ENCODE measurements at regions not wholly inside any gene's neighbourhood (a gene's known extent, or its start where the extent isn't known, plus 50 kb on each side); places are given as distances from the start of the nearest gene placed in this dataset.
A peak's percentile ranks its signal among the peaks of the same experiment; 100 is the strongest.

DNA sequence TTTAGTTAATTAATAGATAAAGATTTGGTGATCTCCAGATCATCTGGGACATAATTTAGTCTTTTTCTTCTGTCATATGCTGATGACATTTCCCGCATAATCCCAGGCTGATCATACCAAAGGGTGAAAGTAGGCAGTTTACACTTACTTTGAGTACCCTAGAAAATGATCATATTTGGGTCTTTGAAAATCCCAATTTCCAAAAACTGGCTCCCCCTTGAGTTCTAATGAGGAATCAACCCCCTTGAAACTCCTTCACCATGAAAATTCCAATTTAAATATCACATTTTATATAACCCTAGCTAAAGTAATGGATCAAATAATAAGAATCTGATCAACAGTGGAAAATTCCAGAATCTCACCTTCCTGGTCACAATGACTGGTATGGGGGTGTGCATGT lies 223.4 kb downstream of the NAF1 start:
- no peak for DNase-seq (ENCODE audit: low spot score)

DNA sequence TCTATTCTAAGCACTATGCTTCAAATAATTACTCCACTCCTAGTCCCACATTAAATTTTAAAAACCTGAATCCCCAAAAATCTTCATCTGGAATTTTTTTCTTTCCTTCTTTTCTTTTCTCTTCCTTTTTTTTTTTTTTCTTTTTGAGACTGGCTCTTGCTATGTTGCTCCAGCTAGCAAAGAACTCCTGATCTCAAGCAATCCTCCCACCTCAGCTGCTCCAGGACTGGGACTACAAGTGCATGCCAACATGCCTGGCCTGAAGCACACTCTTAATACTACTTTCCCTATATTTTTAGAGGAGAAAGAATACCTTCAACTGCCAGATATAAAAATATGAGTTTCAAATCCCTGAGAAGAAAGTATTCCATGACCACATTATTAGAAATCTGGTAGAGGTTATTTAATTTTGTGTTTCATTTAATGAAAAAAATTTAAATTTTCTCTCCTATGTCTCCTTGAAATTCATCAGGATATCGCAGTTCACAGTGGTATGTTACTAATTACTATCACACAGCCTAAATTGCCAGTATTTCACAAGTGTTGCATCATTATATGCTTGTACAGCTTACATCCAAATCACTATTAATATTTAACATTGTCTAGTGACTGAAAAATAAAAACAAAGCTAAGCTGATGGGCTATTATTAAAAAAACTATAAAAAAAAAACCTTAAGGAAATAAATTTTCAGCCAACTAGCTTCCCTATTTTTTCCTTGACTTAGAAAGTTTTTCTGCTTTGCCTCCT lies 227.8 kb downstream of the NAF1 start:
- no peak for DNase-seq (ENCODE audit: low spot score)

DNA sequence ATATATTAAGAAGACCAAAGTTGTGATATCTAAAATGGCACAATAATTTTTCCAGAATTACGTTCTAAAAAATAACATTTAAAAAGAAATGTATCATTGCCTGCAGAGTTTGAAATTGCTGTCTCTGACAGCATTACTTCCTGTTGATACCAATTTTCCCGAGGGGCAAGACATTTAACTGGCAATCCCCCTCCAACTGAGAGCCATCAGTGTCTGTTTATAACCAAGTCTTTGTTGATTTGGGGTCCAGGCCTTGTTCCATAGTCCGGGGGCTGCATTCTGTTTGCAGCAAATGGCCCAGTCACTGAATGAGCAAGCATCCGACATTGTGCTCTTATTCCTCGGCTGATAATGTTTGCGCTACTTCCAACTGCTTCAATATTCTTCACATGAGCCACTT lies 231.5 kb downstream of the NAF1 start:
- DNase-seq (ENCODE audit: low spot score): no peak

DNA sequence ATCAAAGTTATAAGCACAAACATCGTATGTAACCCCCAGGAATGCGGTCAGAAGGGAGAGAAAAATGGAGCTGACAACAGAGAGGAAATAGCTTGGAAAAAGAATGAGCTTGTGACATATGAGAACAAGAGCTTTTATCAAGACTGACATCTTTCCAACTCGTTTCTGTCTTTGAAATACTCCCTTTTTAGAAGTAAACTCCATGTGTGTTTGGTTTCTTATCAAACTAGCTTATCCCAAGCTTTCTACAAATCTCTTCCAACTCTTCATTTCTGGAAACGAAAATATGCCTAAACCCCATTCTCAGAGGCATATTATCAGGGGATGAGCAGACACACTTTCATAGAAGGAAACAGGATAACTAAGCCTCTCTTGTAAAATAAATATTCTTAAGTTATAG lies 235.4 kb downstream of the NAF1 start:
- no peak for DNase-seq (ENCODE audit: low spot score)

DNA sequence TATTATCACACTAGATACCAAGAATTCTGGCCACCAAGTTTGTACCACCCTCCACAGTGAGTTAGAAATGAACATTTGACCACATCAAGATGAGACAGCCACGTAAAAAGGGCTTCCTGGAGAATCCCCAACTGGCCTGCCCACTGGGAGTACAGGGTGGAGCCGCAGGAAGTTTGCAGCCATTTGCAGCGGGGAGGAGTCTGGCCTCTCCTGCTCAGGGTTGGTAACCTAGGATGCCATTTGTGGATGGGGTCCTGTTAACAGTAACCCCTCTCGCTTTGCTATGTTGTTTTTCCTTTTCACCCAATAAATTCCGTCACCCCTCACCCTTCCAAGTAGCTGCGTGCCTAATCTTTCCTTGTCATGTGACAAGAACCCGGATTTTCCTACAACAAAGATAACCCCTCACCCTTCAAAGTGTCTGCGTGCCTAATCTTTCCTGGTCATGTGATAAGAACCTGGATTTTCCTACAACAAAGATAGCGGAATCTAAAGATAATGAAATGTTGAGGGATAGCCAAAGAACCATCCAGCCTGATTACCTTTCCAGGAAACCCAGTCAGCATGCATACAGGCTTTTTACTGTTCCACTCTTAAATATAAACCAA lies 245.4 kb downstream of the NAF1 start:
- no peak for DNase-seq (ENCODE audit: low spot score)

DNA sequence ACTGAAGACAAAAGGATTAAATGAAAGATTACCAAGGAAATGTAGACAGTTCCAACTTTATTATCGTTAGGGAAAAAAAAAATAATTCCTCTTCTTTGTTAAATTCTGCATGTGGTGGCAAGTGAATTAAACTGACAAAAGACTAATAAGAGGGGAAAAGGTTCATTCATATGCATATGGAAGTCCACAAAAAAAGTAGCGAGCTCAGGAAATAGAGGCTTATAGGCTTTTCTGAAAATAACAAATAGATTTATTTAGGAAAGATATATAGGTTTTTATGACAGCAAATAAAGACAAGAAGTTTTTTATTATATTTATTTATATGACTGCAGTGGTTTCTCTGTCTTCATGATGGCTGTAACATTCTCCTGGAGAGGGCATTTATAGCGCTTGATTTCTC lies 246.0 kb downstream of the NAF1 start:
- no peak for DNase-seq (ENCODE audit: low spot score)

DNA sequence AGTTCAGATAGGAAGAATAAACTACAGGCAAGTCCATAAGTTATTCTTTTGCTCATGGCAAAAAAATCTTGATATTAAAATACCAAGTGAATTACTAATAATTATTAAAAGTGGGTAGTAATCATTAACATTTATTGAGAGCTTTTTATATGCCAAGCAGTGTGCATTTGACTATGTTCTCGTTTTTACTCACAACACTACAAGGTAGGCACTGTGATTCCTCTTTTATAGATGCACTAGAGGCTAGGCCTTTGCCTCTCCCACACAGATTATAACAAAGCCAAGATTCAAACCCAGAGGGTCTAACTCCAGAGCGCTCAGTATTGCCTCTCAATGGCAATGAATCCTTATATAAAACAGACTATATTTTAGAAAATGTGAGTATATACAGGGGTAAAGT lies 254.2 kb downstream of the NAF1 start:
- DNase-seq (ENCODE audit: low spot score): no peak

DNA sequence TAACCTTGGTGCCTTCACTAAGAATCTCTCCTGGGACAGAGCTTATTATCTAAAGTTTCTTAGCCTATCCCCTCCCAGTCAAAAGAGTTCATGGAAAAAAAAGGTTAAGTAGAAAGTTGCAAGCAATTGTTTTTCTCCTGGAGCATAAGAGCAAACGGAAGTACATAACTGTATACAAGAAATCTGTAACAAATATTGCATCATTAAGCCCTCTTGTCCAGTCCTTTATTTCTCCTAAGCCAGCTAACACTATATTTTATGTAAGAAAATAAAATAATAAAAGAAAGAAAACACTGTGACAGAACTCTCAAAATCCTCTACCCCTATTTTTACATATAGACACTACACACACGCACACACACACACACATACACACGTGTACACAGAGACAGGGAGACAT lies 255.3 kb downstream of the NAF1 start:
- no peak for DNase-seq (ENCODE audit: low spot score)

DNA sequence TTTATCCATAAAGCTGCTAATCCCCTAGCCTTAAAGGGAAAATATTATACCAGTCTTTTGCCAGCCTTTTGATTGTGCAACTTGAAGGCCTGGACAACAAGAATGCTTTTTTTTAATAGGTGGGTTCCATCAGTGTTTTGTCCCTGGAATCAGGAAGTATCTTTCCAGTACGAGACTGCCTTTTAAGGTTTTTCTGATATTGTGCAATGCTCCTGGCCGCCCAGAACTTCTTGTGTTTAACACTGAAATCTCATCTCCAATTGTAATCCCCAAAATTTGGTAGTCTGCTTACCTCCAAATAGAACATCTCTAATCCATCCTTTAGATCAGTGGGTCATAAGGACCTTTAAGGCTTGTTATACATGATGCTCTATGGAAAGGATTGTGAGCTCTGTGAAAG lies 256.7 kb downstream of the NAF1 start:
- DNase-seq (ENCODE audit: low spot score): no peak

DNA sequence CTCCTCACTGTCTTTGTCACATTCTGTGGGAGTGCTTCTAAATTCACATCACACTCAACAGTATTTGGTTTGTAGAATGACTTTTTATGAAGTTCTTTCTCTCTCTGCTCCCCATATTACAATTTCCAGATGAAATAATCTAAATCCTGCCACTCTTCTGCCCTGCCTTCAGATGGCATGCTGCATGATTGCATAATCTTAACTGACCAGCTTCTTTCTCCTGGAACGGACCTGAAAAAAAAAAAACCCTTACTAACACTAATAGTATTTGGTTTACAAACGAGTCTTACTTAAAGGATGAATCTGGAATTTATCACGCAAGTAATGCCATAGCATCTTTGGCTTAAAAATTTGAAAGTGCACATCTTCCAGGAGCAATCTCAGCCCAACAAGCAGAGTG lies 272.3 kb downstream of the NAF1 start:
- DNase-seq (ENCODE audit: low spot score): no peak

DNA sequence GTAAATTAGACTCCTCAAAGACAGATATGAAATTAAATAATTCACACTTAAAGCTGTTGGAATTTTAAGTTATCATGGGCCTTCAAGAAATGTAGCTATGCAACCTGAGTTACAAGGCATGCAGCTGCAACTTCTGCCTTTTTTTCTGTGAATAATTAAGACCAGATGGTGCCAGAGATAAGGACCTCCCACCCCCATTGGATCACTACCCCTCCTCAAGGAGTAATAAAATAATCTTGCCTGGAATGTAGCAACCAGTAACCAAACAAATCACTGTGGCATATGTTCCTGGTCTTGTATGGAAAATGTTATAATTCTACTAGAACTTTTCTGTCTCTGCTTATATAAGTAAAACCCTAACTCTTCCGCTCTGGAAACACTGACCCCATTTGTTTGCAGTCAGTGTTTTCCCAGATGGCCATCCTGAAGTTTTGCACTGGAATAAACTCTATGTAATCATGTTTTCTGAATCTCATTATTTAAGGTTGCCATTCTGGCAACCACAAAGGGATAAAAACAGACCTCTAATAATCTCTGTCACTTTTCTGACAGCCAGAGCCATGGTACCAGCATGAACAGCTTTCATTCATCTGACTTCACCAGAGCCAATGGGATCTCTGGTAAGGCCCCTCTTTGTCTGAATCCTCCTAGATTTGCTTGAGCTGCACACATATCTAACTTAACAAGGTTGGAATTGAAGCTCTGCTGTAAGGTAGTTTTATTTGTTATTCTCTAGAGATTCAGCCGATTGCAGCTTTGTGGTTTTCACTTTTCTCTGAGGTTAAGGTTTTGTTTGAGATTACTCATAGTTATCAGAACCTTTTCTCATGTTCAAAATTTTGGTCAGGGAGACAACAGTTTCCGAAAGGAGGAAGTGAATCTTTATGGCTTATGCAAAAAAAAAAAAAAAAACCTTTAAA lies 274.6 kb downstream of the NAF1 start:
- no peak for DNase-seq (ENCODE audit: low spot score)

DNA sequence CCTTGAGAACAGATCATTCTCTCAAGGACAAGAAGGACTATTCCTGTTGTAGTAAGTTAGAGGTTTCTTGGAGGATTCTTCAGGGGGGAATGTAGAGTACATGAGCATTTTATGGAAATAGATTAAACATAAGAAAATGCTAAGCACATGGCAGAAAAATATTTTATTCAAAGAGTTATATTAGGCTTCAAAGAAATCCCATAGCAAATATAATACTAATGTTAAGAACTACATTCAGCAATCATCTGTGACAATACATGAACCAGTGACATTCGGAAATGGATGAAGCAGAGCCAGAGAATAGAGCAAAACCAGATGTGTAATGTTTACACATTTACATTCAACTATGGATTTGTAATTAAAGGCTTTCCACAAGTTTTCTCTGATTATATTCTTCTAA lies 288.6 kb downstream of the NAF1 start:
- no peak for DNase-seq (ENCODE audit: low spot score)

DNA sequence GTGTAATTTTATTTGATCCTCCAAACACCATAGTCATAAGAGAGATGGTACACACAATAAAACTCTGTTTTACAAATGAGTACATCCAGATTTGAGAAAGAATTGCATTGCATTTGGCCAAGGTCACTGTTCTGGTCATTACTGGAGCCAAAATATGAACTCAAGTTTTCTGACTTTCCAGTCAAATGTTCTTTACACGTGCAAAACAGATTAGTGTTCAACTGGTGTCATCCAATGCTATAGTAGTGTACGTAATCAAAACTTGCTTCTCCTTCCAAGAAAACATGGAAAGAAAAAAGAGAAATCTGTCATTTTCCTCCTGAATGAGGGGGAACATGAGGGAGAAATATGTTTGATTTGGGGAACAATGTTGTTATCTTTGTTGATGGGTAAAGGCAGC lies 291.9 kb downstream of the NAF1 start:
- no peak for DNase-seq (ENCODE audit: low spot score)

DNA sequence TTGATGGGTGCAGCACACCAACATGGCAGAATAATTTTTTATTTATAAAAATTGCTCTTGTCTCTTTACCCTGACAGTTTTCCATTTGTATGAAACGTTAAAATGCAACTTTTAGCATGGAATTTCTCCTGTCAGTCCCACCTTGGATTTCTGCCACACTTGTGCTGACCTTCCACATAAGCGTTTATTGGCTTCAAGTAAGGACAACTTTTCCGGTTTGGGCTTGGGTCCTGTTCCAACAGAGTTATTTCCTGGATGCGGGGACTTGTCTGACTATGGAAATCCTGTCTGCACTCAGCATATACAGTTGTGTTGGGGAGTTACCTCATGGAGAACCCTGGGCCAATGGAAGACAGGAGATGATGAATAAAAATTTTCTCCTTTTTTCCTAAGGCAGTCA lies 294.7 kb downstream of the NAF1 start:
- no peak for DNase-seq (ENCODE audit: low spot score)

DNA sequence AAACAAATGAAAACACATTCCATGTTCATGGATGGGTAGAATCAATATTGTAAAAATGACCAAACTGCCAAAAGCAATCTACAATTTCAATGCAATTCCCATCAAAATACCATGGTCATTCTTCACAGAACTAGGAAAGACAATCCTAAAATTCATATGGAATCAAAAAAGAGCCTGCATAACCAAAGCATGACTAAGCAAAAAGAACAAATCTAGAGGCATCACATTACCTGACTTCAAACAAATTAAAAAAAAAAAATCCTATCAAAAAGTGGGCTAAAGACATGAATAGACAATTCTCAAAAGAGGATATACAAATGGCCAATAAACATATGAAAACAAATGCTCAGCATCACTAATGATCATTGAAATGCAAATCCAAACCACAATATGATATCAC lies 297.5 kb downstream of the NAF1 start:
- DNase-seq (ENCODE audit: low spot score): no peak

DNA sequence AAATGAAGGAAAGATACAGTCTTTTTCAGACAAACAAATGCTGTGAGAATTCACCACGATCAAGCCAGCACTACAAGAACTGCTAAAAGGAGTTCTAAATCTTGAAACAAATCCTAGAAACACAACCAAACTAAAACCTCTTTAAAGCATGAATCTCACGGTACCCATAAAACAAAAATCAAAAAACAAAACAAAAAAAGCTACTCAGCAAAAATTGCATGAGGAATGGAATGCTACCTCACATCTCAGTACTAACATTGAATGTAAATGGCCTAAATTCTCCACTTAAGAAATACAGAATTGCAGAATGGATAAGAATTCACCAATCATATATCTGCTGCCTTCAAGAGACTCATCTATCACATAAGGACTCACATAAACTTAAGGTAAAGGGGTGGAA lies 300.1 kb downstream of the NAF1 start:
- DNase-seq (ENCODE audit: low spot score): no peak

DNA sequence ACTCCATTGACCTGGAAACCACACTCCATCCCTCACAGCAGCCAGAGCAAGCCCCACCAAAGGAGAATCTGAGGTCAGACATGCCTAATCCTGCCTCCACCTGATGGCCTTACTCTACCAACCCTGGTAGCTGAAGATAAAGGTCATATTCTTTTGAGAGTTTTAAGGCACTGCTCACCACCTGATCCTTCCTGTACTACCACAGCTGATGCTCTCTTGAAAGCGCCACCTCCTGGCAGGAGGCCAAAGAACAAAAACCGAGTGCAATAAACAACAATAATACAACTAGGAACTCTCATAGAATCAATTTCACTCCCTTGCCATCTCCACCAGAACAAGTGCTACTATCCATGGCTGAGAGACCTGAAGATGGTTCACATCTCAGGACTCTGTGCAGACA lies 301.6 kb downstream of the NAF1 start:
- no peak for DNase-seq (ENCODE audit: low spot score)

DNA sequence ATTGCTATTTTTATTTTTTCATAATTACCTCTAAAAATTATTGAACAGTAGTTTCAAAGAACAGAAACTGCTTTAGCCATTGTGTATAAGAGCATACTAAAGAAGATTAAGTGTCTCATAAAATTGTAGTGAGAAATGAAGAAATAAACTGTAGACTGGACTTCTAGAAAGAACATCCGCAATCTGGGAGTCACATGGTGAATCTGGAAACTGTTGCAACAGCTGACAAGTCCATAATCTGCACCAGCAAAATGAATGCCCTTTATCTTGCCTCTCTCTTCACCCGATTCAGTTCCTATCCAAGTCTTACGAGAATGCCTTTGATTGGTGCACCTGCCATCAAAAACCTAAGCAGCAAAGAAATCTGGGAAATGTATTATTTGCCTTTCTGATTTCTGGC lies 312.9 kb downstream of the NAF1 start:
- no peak for DNase-seq (ENCODE audit: low spot score)

DNA sequence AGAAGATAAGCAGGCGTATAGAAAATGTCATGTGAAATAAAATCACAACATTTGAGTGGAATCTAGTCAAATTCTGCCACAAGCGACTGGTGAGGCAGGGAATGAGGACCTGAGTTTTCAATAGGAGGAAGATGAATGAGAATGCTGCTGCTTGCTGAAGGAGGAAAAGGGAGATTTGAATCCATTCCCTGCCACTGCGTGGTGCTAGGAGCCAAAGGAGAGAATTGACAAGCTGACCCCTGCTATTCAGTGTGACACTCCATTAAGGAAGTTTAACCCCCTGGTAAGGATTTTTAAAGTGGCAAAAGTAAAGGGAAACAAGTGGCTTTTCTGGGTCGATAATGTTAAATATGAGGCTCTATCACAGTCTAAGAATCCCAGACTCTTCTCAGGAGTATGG lies 314.0 kb downstream of the NAF1 start:
- no peak for DNase-seq (ENCODE audit: low spot score)

DNA sequence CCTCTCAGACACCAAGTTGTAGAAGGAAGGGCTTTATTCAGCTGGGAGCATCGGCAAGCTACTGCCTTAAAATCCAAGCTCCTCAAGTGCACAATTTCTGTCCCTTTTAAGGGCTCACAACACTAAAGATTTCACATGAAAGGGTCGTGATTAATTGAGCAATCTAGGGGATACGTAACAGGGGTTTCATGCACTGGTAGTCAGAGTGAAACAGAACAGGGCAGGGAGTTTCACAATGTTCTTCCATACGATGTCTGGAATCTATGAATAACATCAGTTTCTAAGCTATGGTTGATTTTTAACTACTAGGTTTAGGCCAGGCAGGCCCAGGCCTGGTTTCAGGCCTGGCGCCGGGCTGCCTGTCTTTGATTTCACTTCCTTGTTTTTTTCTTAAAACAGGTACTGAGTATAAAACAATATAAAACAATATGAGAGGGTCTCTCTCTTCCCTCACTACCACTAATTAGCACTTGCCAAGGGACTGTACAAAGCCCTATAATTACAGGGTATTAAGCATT lies 315.4 kb downstream of the NAF1 start:
- DNase-seq (ENCODE audit: low spot score): peak; percentile 45

DNA sequence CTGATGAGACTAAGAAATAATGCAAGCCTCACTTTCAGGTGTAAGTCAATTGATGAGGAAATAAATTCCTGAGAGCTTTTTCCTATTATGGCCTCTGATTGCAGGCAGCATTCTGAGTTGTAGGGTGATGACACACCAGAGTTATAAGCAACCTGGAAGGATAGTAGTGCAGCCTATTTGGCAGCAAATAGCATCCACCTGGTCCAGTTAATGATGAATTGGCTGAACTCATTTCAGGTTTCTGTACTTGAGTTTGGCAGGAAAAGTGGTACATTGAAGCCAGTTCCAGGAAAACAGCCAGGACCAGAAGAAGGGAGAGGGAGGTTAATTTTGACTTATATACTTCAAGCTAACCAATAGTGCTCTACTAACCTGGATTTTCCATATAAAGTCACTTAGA lies 316.8 kb downstream of the NAF1 start:
- DNase-seq (ENCODE audit: low spot score): peak; percentile 66

DNA sequence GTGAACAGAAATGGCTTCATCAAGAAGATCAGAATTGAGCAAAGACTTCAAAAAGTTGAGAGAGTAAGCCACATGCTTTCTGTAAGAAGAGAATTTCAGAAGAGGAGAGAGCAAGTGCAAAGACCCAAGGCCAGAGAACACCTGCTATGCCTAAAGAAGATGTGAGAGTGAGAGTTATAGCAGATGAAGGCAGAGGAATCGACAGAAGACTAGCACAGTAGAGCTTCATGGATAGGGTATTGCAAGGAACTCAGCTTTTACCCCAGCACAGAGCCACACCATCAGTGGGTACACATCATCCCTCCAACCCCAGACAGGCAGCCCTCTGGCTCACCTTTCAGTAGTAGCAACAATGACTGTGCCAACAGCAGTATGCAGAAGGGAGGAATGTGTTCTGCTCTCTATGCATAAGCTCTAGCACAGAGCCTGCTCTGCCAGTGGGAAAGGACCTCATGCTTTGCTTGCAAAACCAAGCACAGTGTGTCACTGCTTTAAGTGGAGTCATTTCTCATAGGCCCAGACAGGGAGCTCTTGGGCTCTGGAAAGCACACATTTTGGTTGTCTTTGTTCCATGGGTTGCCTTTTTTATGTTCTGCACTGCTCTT lies 318.6 kb downstream of the NAF1 start:
- DNase-seq (ENCODE audit: low spot score): peak; percentile 29

DNA sequence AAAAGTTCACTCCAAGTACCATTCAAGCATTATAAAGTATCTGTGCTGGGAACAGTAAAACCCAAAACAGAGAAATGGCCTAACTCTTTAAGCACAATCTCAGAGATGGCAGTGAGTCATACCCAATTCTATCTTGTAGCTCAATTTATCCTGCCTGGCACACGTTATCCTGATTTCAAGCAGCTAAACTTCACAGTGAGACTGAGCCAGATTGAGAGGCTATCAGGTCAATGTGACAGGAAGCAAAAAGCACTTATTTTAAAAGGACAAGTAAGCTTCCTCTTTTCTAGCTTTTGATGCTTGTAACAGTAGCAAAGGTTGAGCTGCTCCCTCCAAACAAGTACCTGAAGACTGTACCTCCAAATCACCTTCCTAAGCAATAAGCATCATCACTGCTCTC lies 324.9 kb downstream of the NAF1 start:
- DNase-seq (ENCODE audit: low spot score): no peak

Measured in kidney tubule cell (primary cell).